Vagina (tissue), 2 donors: ENCODE measurements at regions not wholly inside any gene's neighbourhood (a gene's known extent, or its start where the extent isn't known, plus 50 kb on each side); places are given as distances from the start of the nearest gene placed in this dataset.

Source experiments
- CTCF ChIP-seq, 3 experiments: fragments of 450-650 bp in 2 of 3; fragments of 200-600 bp in 1 of 3; sonication (generic) in 1 of 3; IDR thresholded peaks; one replicate each; pipeline ENCODE4 v1.5.1; 2017 to 2019; ENCODE audit warnings: antibody characterized with exemption in 3 of 3, mild to moderate bottlenecking in 2 of 3, moderate library complexity in 2 of 3
- POLR2A ChIP-seq, 2 donors: fragments of 450-650 bp; IDR thresholded peaks; one replicate each; pipeline ENCODE4 v1.6.1; 2017; ENCODE audit warnings: antibody characterized with exemption in 2 of 2, mild to moderate bottlenecking in 2 of 2, moderate library complexity in 2 of 2
- POLR2AphosphoS5 ChIP-seq, 2 donors: sonication (generic); formaldehyde crosslinking; IDR thresholded peaks; one replicate each; pipeline ENCODE4 v1.9.0; 2017; ENCODE audit warnings: antibody characterized with exemption in 2 of 2, mild to moderate bottlenecking in 2 of 2, low read depth in 1 of 2; ENCODE audit not compliant: insufficient read depth in 1 of 2

- TF ChIP-seq POLR2A (IDR thresholded peaks at IDR 0.05), result no peak
- TF ChIP-seq CTCF (IDR thresholded peaks at IDR 0.05), result no peak
- TF ChIP-seq POLR2AphosphoS5 (IDR thresholded peaks at IDR 0.05; ENCODE audit: insufficient read depth in 1 of 2, low read depth in 1 of 2), result no peak
Measured at GRCh38 chr22:34370711-34371110, 450.4 kb upstream of the LARGE1 start.
